ENCODE measurements at regions not wholly inside any gene's neighbourhood (a gene's known extent, or its start where the extent isn't known, plus 50 kb on each side); places are given as distances from the start of the nearest gene placed in this dataset.

DNA sequence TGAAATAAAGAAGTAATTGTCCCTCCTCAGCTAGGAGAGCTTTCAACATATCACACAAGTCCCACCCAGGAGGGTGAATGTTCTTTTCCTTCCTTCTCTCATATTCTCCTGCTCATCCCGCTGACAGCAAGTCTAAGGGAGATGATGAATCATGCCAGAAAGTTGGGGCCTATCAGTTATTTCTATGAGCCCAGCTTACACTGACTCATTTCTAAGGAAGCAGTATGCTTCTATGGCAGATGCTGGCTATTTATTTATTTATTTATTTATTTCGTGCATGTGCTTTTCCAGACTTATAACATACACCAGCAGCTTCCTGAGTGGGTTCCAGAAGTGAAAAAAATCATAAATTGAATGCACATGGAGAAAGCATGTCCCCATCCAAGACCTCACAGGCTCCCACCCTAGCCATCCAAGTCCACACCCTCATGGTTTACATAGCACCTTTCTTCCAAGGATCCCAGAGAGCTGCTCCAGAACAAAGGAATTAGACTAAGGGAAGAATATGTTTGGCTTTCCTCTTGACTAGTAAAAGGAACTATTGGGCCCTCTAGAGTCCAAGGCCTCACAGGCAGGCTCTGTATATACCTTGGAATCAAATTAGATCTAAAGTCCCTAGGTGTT lies 1074.2 kb upstream of the ZEB2 start:
- H3K36me3 ChIP-seq (ENCODE audit: insufficient read depth, low read length) = no peaks in the 10 kb centered on the region
- peaks cover 27% of the 10 kb centered on the region for H3K4me1 ChIP-seq (ENCODE audit: insufficient read depth, low read length)
- no peaks in the 10 kb centered on the region for H3K9me3 ChIP-seq (ENCODE audit: control insufficient read depth, insufficient read depth, low read length)
- no peak overlapping the region for H3K9ac ChIP-seq (ENCODE audit: low read depth, low read length)

DNA sequence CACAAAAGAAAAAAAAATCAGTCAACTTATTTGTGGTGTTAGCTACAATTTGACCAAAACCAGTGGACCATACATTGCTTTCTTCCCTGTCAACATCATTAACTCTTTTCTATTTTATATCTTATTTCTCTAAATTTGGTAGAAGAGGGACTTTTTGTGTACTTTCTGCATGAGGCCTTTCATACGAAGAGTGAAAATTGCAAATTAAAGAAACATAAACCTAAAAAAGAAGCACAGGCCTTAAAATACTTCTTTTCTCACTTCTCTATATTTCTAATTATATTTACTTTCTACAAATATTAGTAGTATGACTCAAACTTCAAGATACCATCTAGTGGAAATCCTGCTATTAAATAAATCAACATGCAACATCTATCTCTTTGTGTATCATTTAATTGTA lies 1073.4 kb upstream of the ZEB2 start:
- Histone ChIP-seq H3K9me3 (ENCODE audit: control insufficient read depth, insufficient read depth, low read length) (no peaks in the 10 kb centered on the region), H3K36me3 (ENCODE audit: insufficient read depth, low read length) (no peaks in the 10 kb centered on the region), H3K4me1 (ENCODE audit: insufficient read depth, low read length) (peaks cover 27% of the 10 kb centered on the region), H3K9ac (ENCODE audit: low read depth, low read length) (no peak overlapping the region)

DNA sequence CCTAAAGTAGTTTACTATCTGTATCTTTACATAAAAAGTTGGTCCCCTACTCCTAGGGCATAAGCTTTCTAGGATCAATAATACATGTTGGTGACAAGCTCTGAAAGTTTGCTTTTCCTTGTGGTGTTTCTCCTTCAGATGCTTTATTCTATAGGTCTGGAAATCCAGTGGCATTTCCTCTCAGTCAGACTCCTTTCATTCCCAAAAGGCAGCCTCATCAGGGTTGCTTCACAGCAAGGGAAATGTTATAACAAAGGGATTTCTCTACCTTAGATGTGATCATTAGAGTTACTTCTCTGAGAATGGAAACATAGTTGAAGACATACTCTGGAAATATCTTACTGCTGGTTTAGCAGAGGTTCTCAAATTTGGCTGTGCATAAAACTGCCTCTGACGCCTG lies 1072.4 kb upstream of the ZEB2 start:
- no peak overlapping the region for H3K9ac ChIP-seq (ENCODE audit: low read depth, low read length)
- H3K9me3 ChIP-seq (ENCODE audit: control insufficient read depth, insufficient read depth, low read length) = no peaks in the 10 kb centered on the region
- H3K36me3 ChIP-seq (ENCODE audit: insufficient read depth, low read length) = no peaks in the 10 kb centered on the region
- H3K4me1 ChIP-seq (ENCODE audit: insufficient read depth, low read length) = peaks cover 27% of the 10 kb centered on the region

DNA sequence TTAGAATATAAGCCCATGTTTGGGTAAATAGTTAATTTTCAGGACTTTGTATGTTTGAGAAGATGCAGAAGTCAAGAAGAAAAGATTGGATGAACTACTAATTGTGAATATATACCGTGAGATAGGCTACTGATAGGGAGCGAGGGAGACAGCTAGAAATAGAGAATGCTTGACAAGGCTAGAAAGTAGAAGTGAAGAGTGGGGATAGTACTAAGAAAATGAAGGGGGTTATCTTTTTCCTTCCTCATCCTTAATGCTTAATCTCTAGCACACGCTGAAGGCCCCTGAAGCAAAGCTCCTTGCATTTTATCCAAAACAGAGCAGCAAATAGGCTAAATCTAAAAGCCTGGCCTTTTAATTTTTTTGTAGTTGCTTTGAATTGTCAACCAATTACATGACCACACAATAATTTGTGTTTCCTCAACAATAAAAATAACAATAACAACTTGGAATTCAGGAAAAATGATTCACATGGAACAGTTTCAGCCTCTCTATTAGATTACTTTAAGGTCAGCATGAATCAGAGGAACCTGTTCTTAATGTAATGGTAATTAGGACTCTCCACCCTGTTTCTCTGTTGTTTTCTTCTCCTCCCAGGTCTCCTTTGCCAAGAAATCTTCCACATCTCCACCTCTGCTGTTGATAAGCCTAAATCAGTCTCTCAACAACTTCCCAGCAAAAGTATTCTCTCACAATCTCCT lies 1071.3 kb upstream of the ZEB2 start:
- H3K4me1 ChIP-seq (ENCODE audit: insufficient read depth, low read length) = peaks cover 27% of the 10 kb centered on the region
- no peak overlapping the region for H3K9ac ChIP-seq (ENCODE audit: low read depth, low read length)
- no peaks in the 10 kb centered on the region for H3K9me3 ChIP-seq (ENCODE audit: control insufficient read depth, insufficient read depth, low read length)
- no peaks in the 10 kb centered on the region for H3K36me3 ChIP-seq (ENCODE audit: insufficient read depth, low read length)

DNA sequence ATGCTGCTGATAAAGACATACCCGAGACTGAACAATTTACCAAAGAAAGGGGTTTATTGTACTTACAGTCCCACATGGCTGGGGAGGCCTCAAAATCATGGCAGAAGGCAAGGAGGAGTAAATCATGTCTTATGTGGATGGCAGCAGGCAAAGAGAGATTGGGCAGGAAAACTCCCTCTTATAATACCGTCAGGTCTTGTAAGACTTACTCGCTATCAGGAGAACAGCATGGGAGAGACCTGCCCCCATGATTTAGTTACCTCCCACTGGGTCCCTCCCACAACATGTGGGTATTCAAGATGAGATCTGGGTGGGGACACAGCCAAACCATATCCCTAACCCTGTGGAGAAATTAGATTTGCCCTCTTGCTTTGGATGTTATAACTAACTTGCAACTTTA lies 1068.0 kb upstream of the ZEB2 start:
- Histone ChIP-seq H3K36me3 (ENCODE audit: insufficient read depth, low read length) (no peaks in the 10 kb centered on the region), H3K4me1 (ENCODE audit: insufficient read depth, low read length) (peaks cover 18% of the 10 kb centered on the region), H3K9me3 (ENCODE audit: control insufficient read depth, insufficient read depth, low read length) (no peaks in the 10 kb centered on the region), H3K9ac (ENCODE audit: low read depth, low read length) (no peak overlapping the region)

DNA sequence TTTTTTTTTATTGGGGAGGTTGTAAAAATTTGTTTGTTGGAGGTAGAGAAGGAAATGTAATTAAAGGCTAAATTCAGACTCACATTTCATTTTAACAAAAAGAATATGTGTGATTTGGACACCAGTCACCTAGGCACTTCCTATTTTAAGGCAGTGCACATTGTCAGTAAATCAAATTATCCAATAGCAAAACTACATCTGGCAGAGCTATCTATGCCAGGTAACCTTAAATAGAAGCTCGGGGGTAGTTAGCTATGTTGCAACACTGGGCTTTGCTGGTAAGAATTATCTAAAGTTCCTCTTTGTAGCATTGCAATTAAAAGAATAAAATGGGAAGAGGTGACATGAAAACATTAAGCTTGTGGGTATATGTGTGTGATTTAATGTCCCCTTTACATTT lies 1064.4 kb upstream of the ZEB2 start:
- no peaks in the 10 kb centered on the region for H3K36me3 ChIP-seq (ENCODE audit: insufficient read depth, low read length)
- H3K9me3 ChIP-seq (ENCODE audit: control insufficient read depth, insufficient read depth, low read length) = no peaks in the 10 kb centered on the region
- H3K9ac ChIP-seq (ENCODE audit: low read depth, low read length) = no peak overlapping the region
- no peaks in the 10 kb centered on the region for H3K4me1 ChIP-seq (ENCODE audit: insufficient read depth, low read length)

DNA sequence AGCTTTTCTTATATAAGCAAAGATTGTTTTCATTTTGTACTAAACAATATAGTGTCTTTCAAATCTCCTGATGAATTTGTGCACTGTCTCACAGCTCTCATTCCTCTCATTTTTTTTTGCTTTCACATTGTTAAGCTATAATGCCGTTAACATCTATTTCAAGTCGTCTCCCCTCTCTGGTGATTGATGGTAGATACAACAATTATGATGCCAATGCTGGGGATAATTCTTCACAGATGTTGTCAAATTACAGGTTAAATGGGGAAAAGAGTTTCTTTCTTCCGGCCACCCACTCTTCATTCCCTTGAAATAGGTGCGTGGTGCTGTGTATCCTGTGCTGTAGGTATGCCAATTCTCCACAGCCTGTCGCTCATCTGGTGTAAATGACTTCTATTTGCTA lies 1053.7 kb upstream of the ZEB2 start:
- no peaks in the 10 kb centered on the region for H3K9me3 ChIP-seq (ENCODE audit: control insufficient read depth, insufficient read depth, low read length)
- no peaks in the 10 kb centered on the region for H3K36me3 ChIP-seq (ENCODE audit: insufficient read depth, low read length)
- no peak overlapping the region for H3K9ac ChIP-seq (ENCODE audit: low read depth, low read length)
- no peaks in the 10 kb centered on the region for H3K4me1 ChIP-seq (ENCODE audit: insufficient read depth, low read length)

DNA sequence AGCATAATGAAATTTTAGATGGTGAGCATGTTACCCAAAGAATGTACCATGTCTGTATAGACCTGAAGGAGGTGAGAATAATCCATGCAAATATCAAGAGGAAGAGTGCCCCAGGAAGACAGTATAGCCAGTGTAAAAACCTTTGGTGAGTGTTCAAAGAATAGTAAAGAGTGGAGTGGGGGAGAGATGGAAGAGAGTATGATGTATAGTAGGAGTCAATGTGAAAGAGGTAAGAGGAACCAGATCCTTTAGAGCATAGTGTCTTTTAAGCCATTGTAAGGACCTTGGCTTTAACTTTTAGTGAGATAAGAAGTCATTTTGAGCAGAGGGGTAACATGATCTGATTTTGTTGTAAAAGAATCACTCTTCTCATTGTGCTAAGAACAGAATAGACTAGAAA lies 1052.3 kb upstream of the ZEB2 start:
- H3K36me3 ChIP-seq (ENCODE audit: insufficient read depth, low read length) = no peaks in the 10 kb centered on the region
- no peaks in the 10 kb centered on the region for H3K9me3 ChIP-seq (ENCODE audit: control insufficient read depth, insufficient read depth, low read length)
- H3K4me1 ChIP-seq (ENCODE audit: insufficient read depth, low read length) = no peaks in the 10 kb centered on the region
- no peak overlapping the region for H3K9ac ChIP-seq (ENCODE audit: low read depth, low read length)

DNA sequence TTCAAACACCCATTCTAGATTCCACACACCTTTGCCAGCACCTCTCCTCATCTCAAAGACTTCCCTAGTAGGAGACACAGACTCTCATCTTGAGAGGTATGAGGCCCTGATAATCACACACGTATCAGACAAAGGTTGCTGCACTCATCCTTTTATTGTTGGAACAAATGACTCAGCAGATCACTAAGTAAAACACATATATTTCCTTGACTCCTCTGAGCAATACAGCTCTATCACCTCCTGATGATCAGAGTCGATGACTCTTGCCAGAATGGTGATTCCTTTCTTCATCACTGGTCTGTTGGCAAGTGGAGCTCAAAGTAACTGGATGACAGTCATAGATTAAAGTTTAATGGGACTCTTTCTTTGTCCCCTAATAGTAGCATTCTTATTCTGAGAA lies 1049.2 kb upstream of the ZEB2 start:
- no peaks in the 10 kb centered on the region for H3K9me3 ChIP-seq (ENCODE audit: control insufficient read depth, insufficient read depth, low read length)
- H3K4me1 ChIP-seq (ENCODE audit: insufficient read depth, low read length) = no peaks in the 10 kb centered on the region
- H3K36me3 ChIP-seq (ENCODE audit: insufficient read depth, low read length) = no peaks in the 10 kb centered on the region
- no peak overlapping the region for H3K9ac ChIP-seq (ENCODE audit: low read depth, low read length)

DNA sequence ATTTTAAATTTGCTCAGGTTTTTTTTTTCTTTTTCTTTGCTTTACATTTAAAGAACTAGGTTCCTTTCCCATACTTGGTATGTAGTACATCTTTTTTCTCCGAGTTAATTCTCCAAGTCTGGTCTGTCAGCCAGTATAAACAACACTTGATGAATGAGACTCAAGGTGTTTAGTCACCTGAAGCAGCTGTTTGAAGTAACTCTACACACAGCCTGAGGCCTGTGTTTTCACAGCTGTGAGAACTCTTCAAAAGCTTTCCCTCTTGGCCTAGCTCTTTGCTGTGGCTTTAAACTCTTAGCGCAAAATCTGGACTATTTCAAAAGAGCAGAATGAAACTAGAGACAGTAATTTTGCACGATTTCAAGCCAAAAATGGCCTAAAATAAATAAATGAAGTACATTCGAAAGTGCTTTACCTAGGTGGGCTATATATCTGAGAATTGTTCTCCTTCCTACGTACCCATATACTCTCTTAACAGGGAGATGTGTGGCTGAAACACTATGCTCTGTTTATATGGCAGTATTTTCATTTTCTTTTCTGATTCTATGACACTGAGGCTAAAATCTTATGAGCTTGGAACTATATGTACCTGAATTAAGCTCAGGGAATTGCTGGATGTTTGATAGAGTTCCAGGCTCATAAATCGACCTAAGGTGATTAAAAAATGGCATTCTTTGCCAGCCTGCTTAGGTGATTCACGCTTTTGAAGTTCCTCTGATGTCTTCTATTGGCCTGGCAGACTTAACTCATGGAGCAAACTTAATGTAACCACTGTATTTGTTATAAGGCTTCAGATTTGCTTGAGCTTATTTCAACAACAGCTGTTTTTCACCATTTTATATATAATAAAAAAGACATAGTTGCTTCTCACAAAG lies 1044.1 kb upstream of the ZEB2 start:
- H3K36me3 ChIP-seq (ENCODE audit: insufficient read depth, low read length) = no peaks in the 10 kb centered on the region
- no peaks in the 10 kb centered on the region for H3K4me1 ChIP-seq (ENCODE audit: insufficient read depth, low read length)
- H3K9me3 ChIP-seq (ENCODE audit: control insufficient read depth, insufficient read depth, low read length) = no peaks in the 10 kb centered on the region
- H3K9ac ChIP-seq (ENCODE audit: low read depth, low read length) = no peak overlapping the region

DNA sequence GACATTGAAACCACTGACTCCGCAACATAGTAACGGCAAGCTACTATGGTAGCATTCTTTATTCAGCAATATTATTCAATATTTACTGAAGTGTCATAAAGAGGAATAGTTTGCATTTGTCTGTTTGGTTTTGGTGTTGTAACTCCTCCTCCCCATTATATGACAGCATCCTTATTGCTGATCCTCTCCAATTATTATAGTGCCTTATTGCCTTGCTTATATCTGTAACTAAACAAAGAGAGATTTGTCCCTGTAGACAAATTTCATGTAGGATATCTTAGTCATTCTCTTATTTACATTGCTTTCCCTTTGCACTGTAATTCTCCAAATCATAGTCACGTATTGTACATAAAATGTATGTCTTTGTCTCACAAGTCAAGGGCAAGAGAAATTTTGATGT lies 1041.2 kb upstream of the ZEB2 start:
- Histone ChIP-seq H3K9ac (ENCODE audit: low read depth, low read length) (no peak overlapping the region), H3K4me1 (ENCODE audit: insufficient read depth, low read length) (no peaks in the 10 kb centered on the region), H3K9me3 (ENCODE audit: control insufficient read depth, insufficient read depth, low read length) (no peaks in the 10 kb centered on the region), H3K36me3 (ENCODE audit: insufficient read depth, low read length) (no peaks in the 10 kb centered on the region)

DNA sequence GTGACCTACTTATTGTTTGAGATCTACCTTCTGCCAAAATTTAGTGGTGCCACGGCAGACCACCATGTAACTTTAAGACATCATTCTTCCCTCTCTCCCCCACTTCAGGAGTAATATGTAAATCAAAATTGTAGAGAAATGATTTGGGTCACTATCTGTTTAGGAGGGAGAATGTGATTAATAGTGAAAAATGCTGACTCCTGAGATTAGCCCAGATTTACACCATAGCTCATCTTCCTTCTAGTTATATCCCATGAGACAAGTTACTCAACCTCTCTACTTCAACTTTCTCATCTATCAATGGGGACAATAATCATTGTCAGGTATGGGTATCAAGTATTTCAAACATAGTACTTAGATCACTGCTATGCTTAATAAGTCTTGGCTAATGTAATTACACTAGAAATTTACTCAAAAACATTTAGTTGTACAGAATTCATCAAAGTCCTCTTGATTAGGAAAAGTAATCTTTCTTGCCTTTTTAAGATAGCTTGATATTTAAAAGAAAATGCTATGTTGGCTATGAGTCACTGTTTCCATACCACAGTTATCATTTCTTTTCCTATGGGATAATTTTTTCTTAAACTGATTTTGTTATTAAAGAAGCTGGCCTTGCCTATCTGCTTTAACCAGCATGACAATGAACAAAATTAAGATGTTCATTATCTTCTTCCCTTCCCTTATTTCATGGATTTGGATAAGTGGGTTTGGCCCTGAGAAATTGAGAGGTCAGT lies 1038.9 kb upstream of the ZEB2 start:
- no peak overlapping the region for H3K9ac ChIP-seq (ENCODE audit: low read depth, low read length)
- no peaks in the 10 kb centered on the region for H3K4me1 ChIP-seq (ENCODE audit: insufficient read depth, low read length)
- no peaks in the 10 kb centered on the region for H3K36me3 ChIP-seq (ENCODE audit: insufficient read depth, low read length)
- H3K9me3 ChIP-seq (ENCODE audit: control insufficient read depth, insufficient read depth, low read length) = no peaks in the 10 kb centered on the region

DNA sequence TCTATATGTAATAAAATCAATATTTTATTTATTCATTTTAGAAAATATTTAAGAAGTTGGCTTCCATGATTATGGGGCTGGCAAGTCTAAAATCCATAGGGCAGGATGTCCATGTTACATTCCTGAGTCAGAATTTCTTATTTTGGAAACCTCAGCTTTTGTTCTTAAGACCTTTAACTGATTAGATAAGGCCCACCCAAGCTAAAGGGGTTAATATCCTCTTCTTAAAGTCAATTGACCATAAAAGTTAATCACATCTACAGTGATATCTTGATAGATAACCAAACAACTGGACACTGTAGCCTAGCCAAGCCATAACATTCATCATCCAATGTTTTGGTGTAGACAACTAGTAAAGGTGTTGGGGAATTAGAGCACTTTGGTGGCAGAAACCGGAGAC lies 1035.4 kb upstream of the ZEB2 start:
- Histone ChIP-seq H3K9me3 (ENCODE audit: control insufficient read depth, insufficient read depth, low read length) (no peaks in the 10 kb centered on the region), H3K9ac (ENCODE audit: low read depth, low read length) (no peak overlapping the region), H3K36me3 (ENCODE audit: insufficient read depth, low read length) (no peaks in the 10 kb centered on the region), H3K4me1 (ENCODE audit: insufficient read depth, low read length) (peaks cover 5% of the 10 kb centered on the region)

DNA sequence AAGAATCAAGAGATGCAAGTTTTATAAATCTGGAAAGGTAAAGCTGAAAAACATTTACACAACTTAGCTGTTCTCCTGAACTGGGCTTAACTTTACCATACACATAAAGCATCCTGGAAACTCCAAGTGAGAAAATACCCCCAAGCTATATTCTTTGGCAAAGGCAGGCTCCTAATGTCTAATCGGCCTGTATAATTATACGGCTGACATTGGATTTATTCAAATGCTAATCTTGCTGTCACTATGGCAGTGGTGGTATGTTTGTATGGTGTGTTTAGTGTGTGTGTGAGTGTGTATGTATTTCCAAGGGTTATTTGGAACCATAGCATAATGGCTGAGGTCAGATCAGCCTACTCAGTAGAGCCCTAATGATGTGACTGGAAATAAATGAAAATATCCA lies 1031.8 kb upstream of the ZEB2 start:
- no peaks in the 10 kb centered on the region for H3K36me3 ChIP-seq (ENCODE audit: insufficient read depth, low read length)
- no peak overlapping the region for H3K9ac ChIP-seq (ENCODE audit: low read depth, low read length)
- H3K4me1 ChIP-seq (ENCODE audit: insufficient read depth, low read length) = peaks cover 5% of the 10 kb centered on the region
- no peaks in the 10 kb centered on the region for H3K9me3 ChIP-seq (ENCODE audit: control insufficient read depth, insufficient read depth, low read length)
